Left cardiac atrium (tissue), 4 donors: ENCODE measurements at regions not wholly inside any gene's neighbourhood (a gene's known extent, or its start where the extent isn't known, plus 50 kb on each side); places are given as distances from the start of the nearest gene placed in this dataset.
A peak's percentile ranks its signal among the peaks of the same experiment; 100 is the strongest.
"Not testable (repeated sequence)": the region's sequence is repeated elsewhere in the genome, so short reads cannot be mapped to it uniquely, and the experiment has no call there.

ENCODE experiments used
- ATAC-seq, 2 donors: fragments of 200-7000 bp; cut with Tn5 transposase; one replicate each; pipeline ENCODE4 v1.9.1; 2020; ENCODE audit warnings: mild to moderate bottlenecking in 2 of 2, moderate library complexity in 2 of 2
- DNase-seq: peaks from one replicate; pipeline ENCODE4 v3.0.0-alpha.2; 2020
- intact Hi-C, 2 donors: fragments of 100-400 bp; cut with DNase I; formaldehyde crosslinking; loops; one replicate each; pipeline versions ENCODE4 v1.14.1 to v1.15.1; 2022 to 2023
- donor health status: DM: no; HTN: yes; CAD: no.
- donor health status: DM: no; HTN: yes; CAD: no; lungs with severe emphysema.
- donor health status: DM: yes; HTN: yes; CAD: no.
- donor health status: Dilated cardiomyopathy.

GRCh38 chrX:106479920-106480319 is 131.9 kb upstream of the RADX start:
- no peak for ATAC-seq
- intact Hi-C loops = loop anchor here (5.0 to 10.0 kb wide), 2 partner anchors 312 to 315 kb away; no protein-coding TSS in a partner anchor

GRCh38 chrX:106481341-106481740 is 130.4 kb upstream of the RADX start:
- intact Hi-C loops = loop anchor here (5.0 to 10.0 kb wide), 2 partner anchors 311 to 313 kb away; no protein-coding TSS in a partner anchor
- ATAC-seq (peak; percentile 40 to 71), DNase-seq (no peak)

More at GRCh38 chrX:106479920-106480319, 131.9 kb upstream of the RADX start:
- DNase-seq = no peak

GRCh38 chrX:106484233-106484632 is 127.5 kb upstream of the RADX start:
- intact Hi-C loops = loop anchor here (5.0 to 10.0 kb wide), 2 partner anchors 308 to 311 kb away; no protein-coding TSS in a partner anchor
- no peak for ATAC-seq

GRCh38 chrX:106493210-106493816 is 118.5 kb upstream of the RADX start:
- DNase-seq, ATAC-seq, intact Hi-C loops: not testable (repeated sequence)

More at GRCh38 chrX:106484233-106484632, 127.5 kb upstream of the RADX start:
- DNase-seq = no peak

- ATAC-seq = no peak
- no peak for DNase-seq
- intact Hi-C loops = no loop called here
Measured at GRCh38 chrX:106499473-106499872, 112.3 kb upstream of the RADX start.

- ATAC-seq = no peak
Measured at GRCh38 chrX:106510713-106511403, 100.9 kb upstream of the RADX start.

More at GRCh38 chrX:106510713-106511403, 100.9 kb upstream of the RADX start:
- DNase-seq = no peak
- intact Hi-C loops = no loop called here
